Retinal pigment epithelial cell (primary cell): ENCODE measurements at regions not wholly inside any gene's neighbourhood (a gene's known extent, or its start where the extent isn't known, plus 50 kb on each side); places are given as distances from the start of the nearest gene placed in this dataset.

Source experiments
- DNase-seq: peaks from one replicate; pipeline ENCODE4 v3.0.0-alpha.2; 2010; ENCODE audit warnings: low read depth
- H3K4me3 ChIP-seq: 2 replicates; pipeline ENCODE4 v1.5.1; 2011; ENCODE audit warnings: mild to moderate bottlenecking, low read length, control low read depth, moderate library complexity
- CTCF ChIP-seq: conservative IDR thresholded peaks from 2 replicates; pipeline ENCODE4 v1.5.1; 2011; ENCODE audit warnings: low read depth, low read length, control low read depth, inconsistent platforms

- H3K4me3 ChIP-seq = no peak overlapping the region
- no peak for TF ChIP-seq CTCF
- no peak for DNase-seq
Observed at GRCh38 chr1:217191441-217191840, 439.4 kb downstream of the GPATCH2 start.

- DNase-seq = no peak
- H3K4me3 ChIP-seq = no peak overlapping the region
- TF ChIP-seq CTCF = no peak
Observed at GRCh38 chr1:217190359-217190758, 440.5 kb downstream of the GPATCH2 start.

- no peak for TF ChIP-seq CTCF
- DNase-seq = no peak
- H3K4me3 ChIP-seq = no peak overlapping the region
Observed at GRCh38 chr1:217189362-217189761, 441.5 kb downstream of the GPATCH2 start.

- no peak for DNase-seq
- no peak for TF ChIP-seq CTCF
- no peak overlapping the region for H3K4me3 ChIP-seq
Observed at GRCh38 chr1:217188280-217189237, 442.3 kb downstream of the GPATCH2 start.

GRCh38 chr1:217186664-217187063 is 444.2 kb downstream of the GPATCH2 start:
- TF ChIP-seq CTCF = no peak
- no peak overlapping the region for H3K4me3 ChIP-seq
- no peak for DNase-seq

GRCh38 chr1:217184854-217185253 is 446.0 kb downstream of the GPATCH2 start:
- no peak for DNase-seq
- H3K4me3 ChIP-seq = no peak overlapping the region
- no peak for TF ChIP-seq CTCF

- no peak for TF ChIP-seq CTCF
- DNase-seq = no peak
Observed at GRCh38 chr1:217182992-217183391, 447.9 kb downstream of the GPATCH2 start.

More at GRCh38 chr1:217182992-217183391, 447.9 kb downstream of the GPATCH2 start:
- no peak overlapping the region for H3K4me3 ChIP-seq
